HCT116 (cell line): ENCODE measurements at regions not wholly inside any gene's neighbourhood (a gene's known extent, or its start where the extent isn't known, plus 50 kb on each side); places are given as distances from the start of the nearest gene placed in this dataset.

ENCODE experiments used
- ATAC-seq: fragments of 200-7000 bp; cut with Tn5 transposase; 2 replicates; pipeline ENCODE4 v1.9.1; 2020; ENCODE audit warnings: mild to moderate bottlenecking, moderate library complexity
- BruUV-seq: library from RNA; stranded (reverse); fragments of 400-500 nt; replicated peaks from 2 replicates; lab custom pipeline; 2021; lab: Mats Ljungman, UMichigan
- CTCF ChIA-PET: fragments of 300-600 bp; sonication (Branson Sonifier 250); formaldehyde crosslinking; loops from one replicate; lab custom pipeline; 2021; ENCODE audit warnings: antibody characterized with exemption; lab: Charles Lee
- POLR2A ChIA-PET: fragments of 300-600, 350-600 bp; sonication (Branson Sonifier 250); formaldehyde crosslinking; loops from one replicate; lab custom pipeline; 2021; ENCODE audit warnings: antibody characterized with exemption; lab: Charles Lee
- RAD21 ChIA-PET, 2 experiments: fragments of 300-600 bp; sonication (Branson Sonifier 250); formaldehyde crosslinking; loops; one replicate each; lab custom pipeline; 2023; ENCODE audit warnings: low total read pairs in 2 of 2; ENCODE audit not compliant: uncharacterized antibody in 2 of 2, unreplicated experiment in 2 of 2, low non-redundant PET in 1 of 2; lab: Charles Lee
- DNase-seq: peaks from one replicate; pipeline ENCODE4 v3.0.0-alpha.2; 2010; ENCODE audit warnings: low read depth, low spot score
- H2AFZ ChIP-seq: fragments of 200-600 bp; shearing (Covaris generic), sonication (generic); 2 replicates; pipeline ENCODE4 v1.6.1; 2017; ENCODE audit warnings: low read depth, mixed run types, mixed read lengths, antibody characterized with exemption, low read length; ENCODE audit not compliant: poor library complexity, severe bottlenecking
- H3K27ac ChIP-seq: 2 replicates; pipeline ENCODE4 v1.5.1; 2012; ENCODE audit warnings: low read depth, low read length
- H3K27me3 ChIP-seq: fragments of 200-600 bp; sonication (generic); 2 replicates; pipeline ENCODE4 v1.6.1; 2016; ENCODE audit warnings: mixed run types, low read length, mixed read lengths; ENCODE audit not compliant: insufficient read depth
- H3K36me3 ChIP-seq, 2 experiments: fragments of 200-500 bp in 1 of 2; fragments of 200-600 bp in 1 of 2; sonication (Bioruptor generic) in 1 of 2; sonication (generic) in 1 of 2; 2 replicates each; pipeline versions ENCODE4 v1.5.1 to v1.6.1; 2014 to 2016; ENCODE audit warnings: low read length in 2 of 2, inconsistent platforms in 1 of 2, mixed read lengths in 1 of 2, mixed run types in 1 of 2; ENCODE audit not compliant: insufficient read depth in 2 of 2, control insufficient read depth in 1 of 2
- H3K4me1 ChIP-seq, 2 experiments: fragments of 200-600 bp in 1 of 2; sonication (generic) in 1 of 2; 2 replicates each; pipeline versions ENCODE4 v1.5.1 to v1.6.1; 2012 to 2017; ENCODE audit warnings: low read length in 2 of 2, inconsistent platforms in 1 of 2, mild to moderate bottlenecking in 1 of 2, mixed read lengths in 1 of 2, mixed run types in 1 of 2, moderate library complexity in 1 of 2; ENCODE audit not compliant: insufficient read depth in 2 of 2, control insufficient read depth in 1 of 2
- H3K4me2 ChIP-seq: fragments of 200-600 bp; sonication (generic); 2 replicates; pipeline ENCODE4 v1.6.1; 2017; ENCODE audit warnings: mixed run types, low read length, mixed read lengths
- H3K4me3 ChIP-seq, 2 experiments: fragments of 200-600 bp in 1 of 2; sonication (generic) in 1 of 2; replicated peaks in 1 of 2; 2 replicates each; pipeline ENCODE4 v1.5.1; 2011 to 2016; ENCODE audit warnings: low read length in 2 of 2, control low read depth in 1 of 2, low read depth in 1 of 2, mild to moderate bottlenecking in 1 of 2, mixed read lengths in 1 of 2, mixed run types in 1 of 2
- H3K79me2 ChIP-seq: fragments of 200-600 bp; sonication (generic); 2 replicates; pipeline ENCODE4 v1.6.1; 2017; ENCODE audit warnings: mild to moderate bottlenecking, mixed run types, low read length, moderate library complexity, mixed read lengths; ENCODE audit not compliant: insufficient read depth
- H3K9ac ChIP-seq: fragments of 200-600 bp; sonication (generic); 2 replicates; pipeline ENCODE4 v1.6.1; 2016; ENCODE audit warnings: low read length, mixed read lengths
- H3K9me2 ChIP-seq: fragments of 200-600 bp; sonication (generic), shearing (Covaris generic); 2 replicates; pipeline ENCODE4 v1.6.1; 2017; ENCODE audit warnings: mixed run types, mild to moderate bottlenecking, moderate library complexity; ENCODE audit not compliant: insufficient read depth
- H3K9me3 ChIP-seq, 2 experiments: fragments of 200-500 bp in 1 of 2; fragments of 200-600 bp in 1 of 2; sonication (Bioruptor generic) in 1 of 2; sonication (generic) in 1 of 2; 2 replicates each; pipeline ENCODE4 v1.6.1; 2014 to 2017; ENCODE audit warnings: low read length in 2 of 2, mixed read lengths in 2 of 2, inconsistent platforms in 1 of 2, low read depth in 1 of 2, mild to moderate bottlenecking in 1 of 2, mixed run types in 1 of 2, moderate library complexity in 1 of 2; ENCODE audit not compliant: control insufficient read depth in 1 of 2, insufficient read depth in 1 of 2
- H4K20me1 ChIP-seq: fragments of 200-600 bp; sonication (generic), shearing (Covaris generic); 2 replicates; pipeline ENCODE4 v1.6.1; 2017; ENCODE audit warnings: mixed run types, mild to moderate bottlenecking, moderate library complexity; ENCODE audit not compliant: insufficient read depth
- CEBPB ChIP-seq: IDR thresholded peaks from 2 replicates; pipeline ENCODE4 v1.6.1; 2012; ENCODE audit warnings: low read depth
- ELF1 ChIP-seq: IDR thresholded peaks from 2 replicates; pipeline ENCODE4 v1.6.1; 2012; ENCODE audit warnings: low read depth, borderline replicate concordance
- MAX ChIP-seq: IDR thresholded peaks from 2 replicates; pipeline ENCODE4 v1.6.1; 2012
- RAD21 ChIP-seq: IDR thresholded peaks from 2 replicates; pipeline ENCODE4 v1.6.1; 2012; ENCODE audit warnings: low read depth, mild to moderate bottlenecking
- SP1 ChIP-seq: IDR thresholded peaks from 2 replicates; pipeline ENCODE4 v1.6.1; 2012; ENCODE audit warnings: low read depth
- YY1 ChIP-seq: IDR thresholded peaks from 2 replicates; pipeline ENCODE4 v1.6.1; 2011; ENCODE audit warnings: low read length, low read depth, moderate library complexity, mild to moderate bottlenecking; ENCODE audit not compliant: insufficient replicate concordance; ENCODE audit errors: extremely low read depth
- ZNF274 ChIP-seq: fragments of 200-500 bp; sonication (Bioruptor generic); IDR thresholded peaks from 2 replicates; pipeline ENCODE4 v1.6.1; 2014; ENCODE audit warnings: mild to moderate bottlenecking, low read depth, low read length, inconsistent platforms
- intact Hi-C: fragments of 100-400 bp; cut with micrococcal nuclease; formaldehyde crosslinking; loops from 2 replicates; pipeline ENCODE4 v1.10.0; 2022
- TF ChIP-seq, protein P1 (sequence below), 3 experiments: fragments of 200-600 bp in 1 of 3; sonication (generic) in 1 of 3; IDR thresholded peaks in 2 of 3; conservative IDR thresholded peaks in 1 of 3; 2 replicates each; pipeline ENCODE4 v1.5.1; 2012 to 2017; ENCODE audit warnings: low read depth in 2 of 3, low read length in 2 of 3, antibody characterized with exemption in 1 of 3, borderline replicate concordance in 1 of 3, control low read depth in 1 of 3, mild to moderate bottlenecking in 1 of 3, mixed read lengths in 1 of 3, mixed run types in 1 of 3, moderate library complexity in 1 of 3; ENCODE audit not compliant: insufficient read depth in 1 of 3

- no peak for TF ChIP-seq MAX
These were observed 906.0 kb upstream of the CDH10 start (continued) for GRCh38 chr5:25550793-25551192.

- Histone ChIP-seq H3K27me3 (no peaks in the 10 kb centered on the region), H3K9ac (no peak overlapping the region), H3K9me2 (no peaks in the 10 kb centered on the region), H3K4me1 (no peaks in the 10 kb centered on the region), H3K4me3 (no peak overlapping the region), H3K36me3 (no peaks in the 10 kb centered on the region), H3K79me2 (no peaks in the 10 kb centered on the region), H3K27ac (no peak overlapping the region), H4K20me1 (no peaks in the 10 kb centered on the region), H3K9me3 (peaks cover 3 to 10% of the 10 kb centered on the region in 2 experiments; a peak in 2 of 4 replicates), H3K4me2 (no peak overlapping the region), H2AFZ (no peak overlapping the region)
- TF ChIP-seq, protein P1, sequence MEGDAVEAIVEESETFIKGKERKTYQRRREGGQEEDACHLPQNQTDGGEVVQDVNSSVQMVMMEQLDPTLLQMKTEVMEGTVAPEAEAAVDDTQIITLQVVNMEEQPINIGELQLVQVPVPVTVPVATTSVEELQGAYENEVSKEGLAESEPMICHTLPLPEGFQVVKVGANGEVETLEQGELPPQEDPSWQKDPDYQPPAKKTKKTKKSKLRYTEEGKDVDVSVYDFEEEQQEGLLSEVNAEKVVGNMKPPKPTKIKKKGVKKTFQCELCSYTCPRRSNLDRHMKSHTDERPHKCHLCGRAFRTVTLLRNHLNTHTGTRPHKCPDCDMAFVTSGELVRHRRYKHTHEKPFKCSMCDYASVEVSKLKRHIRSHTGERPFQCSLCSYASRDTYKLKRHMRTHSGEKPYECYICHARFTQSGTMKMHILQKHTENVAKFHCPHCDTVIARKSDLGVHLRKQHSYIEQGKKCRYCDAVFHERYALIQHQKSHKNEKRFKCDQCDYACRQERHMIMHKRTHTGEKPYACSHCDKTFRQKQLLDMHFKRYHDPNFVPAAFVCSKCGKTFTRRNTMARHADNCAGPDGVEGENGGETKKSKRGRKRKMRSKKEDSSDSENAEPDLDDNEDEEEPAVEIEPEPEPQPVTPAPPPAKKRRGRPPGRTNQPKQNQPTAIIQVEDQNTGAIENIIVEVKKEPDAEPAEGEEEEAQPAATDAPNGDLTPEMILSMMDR (IDR thresholded peaks at IDR 0.05 in 2 of 3, conservative IDR thresholded peaks at IDR 0.05 in 1 of 3; ENCODE audit: borderline replicate concordance in 1 of 3, insufficient read depth in 1 of 3, low read depth in 2 of 3, low read length in 2 of 3) = peak in 2 of 3 experiments; percentile 23 to 39; a peak in 3 of 6 replicates
- no peak for TF ChIP-seq YY1
- intact Hi-C loops = no loop called here
- RAD21 ChIA-PET = no interaction called here
- DNase-seq (peak; percentile 0), ATAC-seq (no peak)
- CTCF ChIA-PET = no interaction called here
- POLR2A ChIA-PET = no interaction called here
- no TSS peak for BruUV-seq
These were observed 900.0 kb upstream of the CDH10 start for GRCh38 chr5:25544652-25545249.

GRCh38 chr5:25540628-25541027, 895.9 kb upstream of the CDH10 start:
- H3K79me2 ChIP-seq = no peaks in the 10 kb centered on the region
- H3K4me2 ChIP-seq = no peak overlapping the region
- peaks cover 8 to 19% of the 10 kb centered on the region in 2 experiments; a peak in 2 of 4 replicates for H3K9me3 ChIP-seq
- H3K9ac ChIP-seq = no peak overlapping the region
- no TSS peak for BruUV-seq
- no peak for ATAC-seq
- intact Hi-C loops = no loop called here
- no peaks in the 10 kb centered on the region for H3K4me1 ChIP-seq
- no peak overlapping the region for H3K27ac ChIP-seq
- no peaks in the 10 kb centered on the region for H3K9me2 ChIP-seq
- TF ChIP-seq SP1 (no peak), ELF1 (no peak), RAD21 (no peak), CEBPB (no peak), YY1 (no peak), ZNF274 (no peak)
- POLR2A ChIA-PET = no interaction called here
- CTCF ChIA-PET = no interaction called here
- no peaks in the 10 kb centered on the region for H4K20me1 ChIP-seq
- no peak overlapping the region for H3K4me3 ChIP-seq
- no peak for DNase-seq
- H2AFZ ChIP-seq = no peak overlapping the region
- no peaks in the 10 kb centered on the region; a peak in 1 of 4 replicates for H3K36me3 ChIP-seq
- H3K27me3 ChIP-seq = no peaks in the 10 kb centered on the region
- RAD21 ChIA-PET = no interaction called here
